ENCODE measurements at regions not wholly inside any gene's neighbourhood (a gene's known extent, or its start where the extent isn't known, plus 50 kb on each side); places are given as distances from the start of the nearest gene placed in this dataset.

GRCh38 chr3:124397088-124397487, 333.2 kb upstream of the UMPS start:
- DNase-seq = no peak
- Histone ChIP-seq H3K79me2 (ENCODE audit: low read length) (no peaks in the 10 kb centered on the region), H3K27me3 (replicated peaks; ENCODE audit: insufficient read depth, low read length) (no peaks in the 10 kb centered on the region), H3K9ac (ENCODE audit: low read length) (no peak overlapping the region), H3K27ac (ENCODE audit: low read length) (no peak overlapping the region), H4K20me1 (ENCODE audit: insufficient read depth, low read length) (no peaks in the 10 kb centered on the region), H3K9me3 (replicated peaks; ENCODE audit: insufficient read depth, low read length) (no peaks in the 10 kb centered on the region), H3K4me3 (ENCODE audit: low read length) (no peak overlapping the region), H3K4me2 (ENCODE audit: low read depth, low read length) (no peak overlapping the region), H3K4me1 (ENCODE audit: low read length) (peaks cover 26% of the 10 kb centered on the region), H3F3A (ENCODE audit: insufficient read depth, low read length) (peaks cover 3% of the 10 kb centered on the region; the same call in 1 of the 2 replicates), H3K9me2 (replicated peaks; ENCODE audit: insufficient read depth, low read length) (no peaks in the 10 kb centered on the region), H2AFZ (ENCODE audit: low read length) (no peak overlapping the region), H3K36me3 (replicated peaks; ENCODE audit: insufficient read depth, low read length) (no peaks in the 10 kb centered on the region)
- TF ChIP-seq EZH2phosphoT487 (IDR thresholded peaks at IDR 0.05; ENCODE audit: low read length) (no peak), EZH2 (optimal IDR thresholded peaks at IDR 0.05; ENCODE audit: low read depth, low read length) (no peak), CTCF (IDR thresholded peaks at IDR 0.05; ENCODE audit: low read length) (no peak)

- peaks cover 3% of the 10 kb centered on the region; the same call in 1 of the 2 replicates for H3F3A ChIP-seq (ENCODE audit: insufficient read depth, low read length)
- H3K4me1 ChIP-seq (ENCODE audit: low read length) = peaks cover 28% of the 10 kb centered on the region
- no peak overlapping the region for H2AFZ ChIP-seq (ENCODE audit: low read length)
- no peaks in the 10 kb centered on the region for H3K36me3 ChIP-seq (replicated peaks; ENCODE audit: insufficient read depth, low read length)
- no peak overlapping the region for H3K4me3 ChIP-seq (ENCODE audit: low read length)
- H3K9ac ChIP-seq (ENCODE audit: low read length) = no peak overlapping the region
- DNase-seq = no peak
- H3K27ac ChIP-seq (ENCODE audit: low read length) = no peak overlapping the region
- H3K9me2 ChIP-seq (replicated peaks; ENCODE audit: insufficient read depth, low read length) = no peaks in the 10 kb centered on the region
- no peaks in the 10 kb centered on the region for H3K9me3 ChIP-seq (replicated peaks; ENCODE audit: insufficient read depth, low read length)
- H3K79me2 ChIP-seq (ENCODE audit: low read length) = no peaks in the 10 kb centered on the region
- no peak for TF ChIP-seq EZH2phosphoT487 (IDR thresholded peaks at IDR 0.05; ENCODE audit: low read length)
- TF ChIP-seq CTCF (IDR thresholded peaks at IDR 0.05; ENCODE audit: low read length) = no peak
- no peak for TF ChIP-seq EZH2 (optimal IDR thresholded peaks at IDR 0.05; ENCODE audit: low read depth, low read length)
- no peaks in the 10 kb centered on the region for H3K27me3 ChIP-seq (replicated peaks; ENCODE audit: insufficient read depth, low read length)
- no peak overlapping the region for H3K4me2 ChIP-seq (ENCODE audit: low read depth, low read length)
- H4K20me1 ChIP-seq (ENCODE audit: insufficient read depth, low read length) = no peaks in the 10 kb centered on the region
These were observed 331.7 kb upstream of the UMPS start for GRCh38 chr3:124398594-124398993.

- H3K9ac ChIP-seq (ENCODE audit: low read length) = no peak overlapping the region
- peak; percentile 27 for DNase-seq
- TF ChIP-seq EZH2phosphoT487 (IDR thresholded peaks at IDR 0.05; ENCODE audit: low read length) (no peak), CTCF (IDR thresholded peaks at IDR 0.05; ENCODE audit: low read length) (no peak), EZH2 (optimal IDR thresholded peaks at IDR 0.05; ENCODE audit: low read depth, low read length) (no peak)
- H3F3A ChIP-seq (ENCODE audit: insufficient read depth, low read length) = peaks cover 3% of the 10 kb centered on the region; the same call in 1 of the 2 replicates
- no peak overlapping the region for H3K4me3 ChIP-seq (ENCODE audit: low read length)
- H3K4me1 ChIP-seq (ENCODE audit: low read length) = peaks cover 15% of the 10 kb centered on the region
- no peaks in the 10 kb centered on the region for H3K79me2 ChIP-seq (ENCODE audit: low read length)
- H2AFZ ChIP-seq (ENCODE audit: low read length) = no peak overlapping the region
- H4K20me1 ChIP-seq (ENCODE audit: insufficient read depth, low read length) = no peaks in the 10 kb centered on the region
- H3K36me3 ChIP-seq (replicated peaks; ENCODE audit: insufficient read depth, low read length) = no peaks in the 10 kb centered on the region
- no peaks in the 10 kb centered on the region for H3K27me3 ChIP-seq (replicated peaks; ENCODE audit: insufficient read depth, low read length)
- H3K27ac ChIP-seq (ENCODE audit: low read length) = no peak overlapping the region
- peak overlapping the region; percentile 25; the same call in 1 of the 2 replicates for H3K4me2 ChIP-seq (ENCODE audit: low read depth, low read length)
- H3K9me2 ChIP-seq (replicated peaks; ENCODE audit: insufficient read depth, low read length) = no peaks in the 10 kb centered on the region
- no peaks in the 10 kb centered on the region for H3K9me3 ChIP-seq (replicated peaks; ENCODE audit: insufficient read depth, low read length)
These were observed 328.4 kb upstream of the UMPS start for GRCh38 chr3:124401843-124402242.
